Endothelial cell of umbilical vein (primary cell): ENCODE measurements at regions not wholly inside any gene's neighbourhood (a gene's known extent, or its start where the extent isn't known, plus 50 kb on each side); places are given as distances from the start of the nearest gene placed in this dataset.
"Not testable (repeated sequence)": the region's sequence is repeated elsewhere in the genome, so short reads cannot be mapped to it uniquely, and the experiment has no call there.

Experiments
- BruUV-seq: library from RNA; stranded (reverse); fragments of 400-500 nt; replicated peaks from 2 replicates; lab custom pipeline; 2021; lab: Mats Ljungman, UMichigan
- CTCF ChIA-PET: fragments of 300-600, 350-600 bp; sonication (Branson Sonifier 250); formaldehyde crosslinking; loops from one replicate; lab custom pipeline; 2021; ENCODE audit warnings: antibody characterized with exemption, inconsistent platforms; lab: Charles Lee
- POLR2A ChIA-PET: fragments of 300-600, 350-600 bp; sonication (Branson Sonifier 250); formaldehyde crosslinking; loops from one replicate; lab custom pipeline; 2021; ENCODE audit warnings: antibody characterized with exemption, inconsistent platforms; lab: Charles Lee
- DNase-seq: peaks from one replicate; pipeline ENCODE4 v3.0.0-alpha.2; 2011; ENCODE audit warnings: low read depth, low spot score
- FAIRE-seq: peaks from 2 replicates; lab custom pipeline; 2011; peaks lifted over from hg19 to GRCh38; lab: Jason Lieb, UNC
- H2AFZ ChIP-seq: 2 replicates; pipeline ENCODE4 v1.6.0; 2012; ENCODE audit warnings: low read depth, low read length, control low read depth, inconsistent platforms
- H3K27ac ChIP-seq: 2 replicates; pipeline ENCODE4 v1.5.1; 2011; ENCODE audit warnings: low read depth, mild to moderate bottlenecking, control low read depth, low read length, moderate library complexity; ENCODE audit not compliant: insufficient read depth
- H3K27me3 ChIP-seq, 2 experiments: 2 replicates each; pipeline versions ENCODE4 v1.6.0 to v1.6.1; 2011; ENCODE audit warnings: low read length in 2 of 2, mixed read lengths in 1 of 2; ENCODE audit not compliant: control insufficient read depth in 2 of 2, insufficient read depth in 2 of 2
- H3K36me3 ChIP-seq, 2 experiments: 2 replicates in 1 of 2; 3 replicates in 1 of 2; pipeline ENCODE4 v1.5.1; 2011; ENCODE audit warnings: low read length in 2 of 2, mild to moderate bottlenecking in 1 of 2, moderate library complexity in 1 of 2; ENCODE audit not compliant: control insufficient read depth in 2 of 2, insufficient read depth in 2 of 2; ENCODE audit errors: extremely low read depth in 1 of 2
- H3K4me1 ChIP-seq: 3 replicates; pipeline ENCODE4 v1.5.1; 2011; ENCODE audit warnings: mild to moderate bottlenecking, low read length; ENCODE audit not compliant: control insufficient read depth, insufficient read depth; ENCODE audit errors: extremely low read depth
- H3K4me2 ChIP-seq: 2 replicates; pipeline ENCODE4 v1.6.1; 2011; ENCODE audit warnings: low read length, control low read depth, mixed read lengths; ENCODE audit not compliant: insufficient read depth
- H3K4me3 ChIP-seq, 3 experiments: fragments of 200-600 bp in 1 of 3; sonication (generic), shearing (Covaris generic) in 1 of 3; replicated peaks in 1 of 3; 2 replicates each; pipeline ENCODE4 v1.5.1; 2011 to 2016; ENCODE audit warnings: control low read depth in 3 of 3, low read length in 3 of 3, mild to moderate bottlenecking in 2 of 3, inconsistent platforms in 1 of 3, low read depth in 1 of 3, moderate library complexity in 1 of 3; ENCODE audit not compliant: insufficient read depth in 1 of 3
- H3K79me2 ChIP-seq: 2 replicates; pipeline ENCODE4 v1.6.0; 2012; ENCODE audit warnings: low read length, inconsistent platforms; ENCODE audit not compliant: control insufficient read depth, insufficient read depth
- H3K9ac ChIP-seq: replicated peaks from 2 replicates; pipeline ENCODE3; 2011; ENCODE audit warnings: low read length, control low read depth; ENCODE audit not compliant: insufficient read depth; ENCODE audit errors: extremely low read depth
- H3K9me1 ChIP-seq: replicated peaks from 3 replicates; pipeline ENCODE4 v1.6.0; 2011; ENCODE audit warnings: mild to moderate bottlenecking, low read length; ENCODE audit not compliant: control insufficient read depth, insufficient read depth; ENCODE audit errors: extremely low read depth
- H3K9me3 ChIP-seq: replicated peaks from 2 replicates; pipeline ENCODE4 v1.5.1; 2012; ENCODE audit warnings: low read length, inconsistent platforms; ENCODE audit not compliant: control insufficient read depth, insufficient read depth
- H4K20me1 ChIP-seq: replicated peaks from 2 replicates; pipeline ENCODE3; 2011; ENCODE audit warnings: mild to moderate bottlenecking, low read length; ENCODE audit not compliant: control insufficient read depth, insufficient read depth; ENCODE audit errors: extremely low read depth
- dilution Hi-C: fragments of 300-500 bp; cut with MboI; formaldehyde crosslinking; loops from one replicate; pipeline ENCODE4 v1.15.0; 2019; ENCODE audit warnings: low sequenced_read_pairs; ENCODE audit not compliant: extremely low pct_ligation_motif_present
- intact Hi-C: fragments of 100-400 bp; cut with micrococcal nuclease; formaldehyde crosslinking; loops from one replicate; pipeline ENCODE4 v1.10.0; 2022

GRCh38 chr9:40942730-40943129, 185.8 kb downstream of the FOXD4L6 start:
- H3K27ac ChIP-seq, H3K4me3 ChIP-seq, H3K9me1 ChIP-seq, H2AFZ ChIP-seq, CTCF ChIA-PET, H4K20me1 ChIP-seq, H3K4me1 ChIP-seq, H3K36me3 ChIP-seq, BruUV-seq, H3K79me2 ChIP-seq, H3K27me3 ChIP-seq, intact Hi-C loops, FAIRE-seq, POLR2A ChIA-PET, dilution Hi-C loops, H3K9me3 ChIP-seq, H3K4me2 ChIP-seq, H3K9ac ChIP-seq, DNase-seq: not testable (repeated sequence)

GRCh38 chr9:40939888-40940209, 188.6 kb downstream of the FOXD4L6 start:
- H3K27me3 ChIP-seq, H3K9ac ChIP-seq, POLR2A ChIA-PET, H3K9me3 ChIP-seq, FAIRE-seq, H3K9me1 ChIP-seq, H3K79me2 ChIP-seq, H3K4me1 ChIP-seq, dilution Hi-C loops, BruUV-seq, H3K36me3 ChIP-seq, H3K27ac ChIP-seq, DNase-seq, H3K4me2 ChIP-seq, H3K4me3 ChIP-seq, H2AFZ ChIP-seq, CTCF ChIA-PET, intact Hi-C loops, H4K20me1 ChIP-seq: not testable (repeated sequence)

- dilution Hi-C loops, intact Hi-C loops, H2AFZ ChIP-seq, H3K4me3 ChIP-seq, DNase-seq, H3K4me2 ChIP-seq, POLR2A ChIA-PET, H3K9ac ChIP-seq, BruUV-seq, H3K27ac ChIP-seq, H3K27me3 ChIP-seq, H3K9me3 ChIP-seq, H3K4me1 ChIP-seq, CTCF ChIA-PET, H3K9me1 ChIP-seq, H4K20me1 ChIP-seq, FAIRE-seq, H3K36me3 ChIP-seq, H3K79me2 ChIP-seq: not testable (repeated sequence)
These were observed 189.1 kb downstream of the FOXD4L6 start for GRCh38 chr9:40939201-40939887.
